Adipocyte (in vitro differentiated cells): ENCODE measurements at regions not wholly inside any gene's neighbourhood (a gene's known extent, or its start where the extent isn't known, plus 50 kb on each side); places are given as distances from the start of the nearest gene placed in this dataset.

Experiments
- DNase-seq: peaks from one replicate; pipeline ENCODE4 v3.0.0-alpha.2; 2015; ENCODE audit warnings: low read depth
- H3K27me3 ChIP-seq: replicated peaks from 2 replicates; pipeline ENCODE4 v1.7.0; 2013; ENCODE audit warnings: mild to moderate bottlenecking, low read length, moderate library complexity; ENCODE audit not compliant: control insufficient read depth, insufficient read depth
- H3K36me3 ChIP-seq: 2 replicates; pipeline ENCODE4 v1.7.0; 2013; ENCODE audit warnings: low read length, mild to moderate bottlenecking, moderate library complexity; ENCODE audit not compliant: control insufficient read depth, insufficient read depth, severe bottlenecking
- H3K4me1 ChIP-seq: 2 replicates; pipeline ENCODE4 v1.7.0; 2013; ENCODE audit warnings: mild to moderate bottlenecking, low read length, moderate library complexity; ENCODE audit not compliant: control insufficient read depth, insufficient read depth
- H3K4me3 ChIP-seq: 2 replicates; pipeline ENCODE4 v1.7.0; 2013; ENCODE audit warnings: mild to moderate bottlenecking, low read length, moderate library complexity
- H3K9ac ChIP-seq: 2 replicates; pipeline ENCODE4 v1.7.0; 2013; ENCODE audit warnings: mild to moderate bottlenecking, low read length, moderate library complexity
- H3K9me3 ChIP-seq: 2 replicates; pipeline ENCODE4 v1.7.0; 2013; ENCODE audit warnings: mild to moderate bottlenecking, low read length, moderate library complexity; ENCODE audit not compliant: control insufficient read depth

GRCh38 chr4:16450724-16451123 lies 224.5 kb upstream of the TAPT1 start:
- Histone ChIP-seq H3K4me3 (no peak overlapping the region), H3K27me3 (no peaks in the 10 kb centered on the region), H3K9ac (no peak overlapping the region), H3K4me1 (no peaks in the 10 kb centered on the region), H3K9me3 (no peaks in the 10 kb centered on the region), H3K36me3 (no peaks in the 10 kb centered on the region)
- DNase-seq = peak; percentile 10

DNA sequence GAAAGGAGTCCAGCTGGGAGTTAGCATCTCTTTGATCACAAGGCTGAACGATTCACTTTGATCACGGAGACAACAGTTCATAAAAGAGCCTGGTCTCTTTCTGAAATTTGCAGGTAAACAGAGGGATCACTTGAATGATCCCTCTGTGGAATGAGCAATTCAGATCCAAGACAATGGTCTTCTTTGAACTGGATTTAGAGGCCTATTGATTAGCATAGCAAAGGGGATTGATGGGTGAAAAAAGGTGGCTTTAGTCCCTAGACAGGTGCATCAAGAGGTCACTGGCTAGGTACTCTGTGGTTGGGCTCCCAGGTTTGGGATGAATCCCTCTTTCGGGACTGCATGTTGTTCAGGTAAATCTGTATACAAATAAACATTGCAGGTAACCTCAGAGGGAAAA lies 223.8 kb upstream of the TAPT1 start:
- no peaks in the 10 kb centered on the region for H3K9me3 ChIP-seq
- H3K36me3 ChIP-seq = no peaks in the 10 kb centered on the region
- H3K27me3 ChIP-seq = no peaks in the 10 kb centered on the region
- H3K9ac ChIP-seq = no peak overlapping the region
- no peak overlapping the region for H3K4me3 ChIP-seq
- no peak for DNase-seq
- no peaks in the 10 kb centered on the region for H3K4me1 ChIP-seq

- no peaks in the 10 kb centered on the region for H3K27me3 ChIP-seq
Observed at GRCh38 chr4:16449406-16449805, 223.1 kb upstream of the TAPT1 start.

GRCh38 chr4:16448241-16448840 lies 222.1 kb upstream of the TAPT1 start:
- H3K9ac ChIP-seq = no peak overlapping the region
- no peak for DNase-seq
- H3K9me3 ChIP-seq = no peaks in the 10 kb centered on the region
- no peaks in the 10 kb centered on the region for H3K4me1 ChIP-seq
- H3K4me3 ChIP-seq = no peak overlapping the region
- H3K36me3 ChIP-seq = no peaks in the 10 kb centered on the region
- no peaks in the 10 kb centered on the region for H3K27me3 ChIP-seq

More at GRCh38 chr4:16449406-16449805, 223.1 kb upstream of the TAPT1 start:
- H3K9ac ChIP-seq = no peak overlapping the region
- H3K36me3 ChIP-seq = no peaks in the 10 kb centered on the region
- H3K4me1 ChIP-seq = no peaks in the 10 kb centered on the region
- no peak overlapping the region for H3K4me3 ChIP-seq
- no peak for DNase-seq
- no peaks in the 10 kb centered on the region for H3K9me3 ChIP-seq

DNA sequence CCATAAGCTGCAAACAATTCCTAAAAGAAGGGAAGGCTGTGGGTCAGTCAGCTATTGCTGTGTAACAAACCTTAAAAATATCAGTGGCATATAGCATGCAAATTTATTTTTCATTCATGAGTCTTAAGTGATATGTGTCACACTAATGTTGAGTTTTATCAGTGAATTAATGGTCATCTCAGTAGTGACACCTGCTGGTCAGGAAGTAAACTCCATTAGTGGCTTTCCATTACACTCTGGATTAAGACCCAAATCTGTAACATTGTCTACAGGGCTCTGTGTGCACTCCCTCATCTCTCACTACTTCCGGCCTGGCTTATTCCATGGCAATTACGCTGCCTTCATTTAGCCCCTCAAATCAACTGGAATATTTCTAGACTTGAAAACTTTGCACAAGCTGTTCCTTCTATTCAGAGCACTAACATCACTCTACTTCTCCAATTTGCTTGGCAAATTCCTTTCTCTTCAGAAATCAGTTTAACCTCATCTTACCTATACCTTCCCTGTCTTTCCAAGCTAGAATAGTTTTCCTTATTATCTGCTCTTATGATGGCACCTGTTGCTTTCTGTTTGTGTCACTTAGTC lies 217.3 kb upstream of the TAPT1 start:
- Histone ChIP-seq H3K4me3 (no peak overlapping the region), H3K27me3 (peaks cover 9% of the 10 kb centered on the region), H3K9ac (no peak overlapping the region), H3K9me3 (no peaks in the 10 kb centered on the region), H3K36me3 (no peaks in the 10 kb centered on the region), H3K4me1 (peaks cover 10% of the 10 kb centered on the region)
- peak; percentile 55 for DNase-seq

DNA sequence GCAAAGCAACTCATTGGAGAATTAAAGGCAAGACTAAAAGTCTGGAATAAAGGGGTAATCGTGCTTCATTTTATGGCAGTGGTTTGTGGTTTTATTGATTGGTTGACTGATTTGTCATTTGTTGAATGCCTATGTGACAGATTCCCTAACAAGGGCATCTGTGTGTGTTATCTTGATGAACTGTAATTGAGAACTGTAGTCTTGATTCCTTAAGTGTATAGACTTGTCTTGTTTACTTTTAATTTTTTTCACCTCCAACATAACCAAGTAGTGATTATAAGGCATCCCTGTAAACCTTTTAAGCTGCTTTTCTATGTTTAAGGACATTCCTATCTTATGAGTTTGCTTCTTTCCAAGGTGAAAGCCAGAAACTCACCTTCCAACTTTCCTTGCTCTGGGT lies 216.0 kb upstream of the TAPT1 start:
- Histone ChIP-seq H3K9ac (no peak overlapping the region), H3K27me3 (peaks cover 9% of the 10 kb centered on the region), H3K36me3 (no peaks in the 10 kb centered on the region), H3K4me3 (no peak overlapping the region), H3K9me3 (peaks cover 6% of the 10 kb centered on the region), H3K4me1 (peaks cover 12% of the 10 kb centered on the region)
- DNase-seq = no peak

DNA sequence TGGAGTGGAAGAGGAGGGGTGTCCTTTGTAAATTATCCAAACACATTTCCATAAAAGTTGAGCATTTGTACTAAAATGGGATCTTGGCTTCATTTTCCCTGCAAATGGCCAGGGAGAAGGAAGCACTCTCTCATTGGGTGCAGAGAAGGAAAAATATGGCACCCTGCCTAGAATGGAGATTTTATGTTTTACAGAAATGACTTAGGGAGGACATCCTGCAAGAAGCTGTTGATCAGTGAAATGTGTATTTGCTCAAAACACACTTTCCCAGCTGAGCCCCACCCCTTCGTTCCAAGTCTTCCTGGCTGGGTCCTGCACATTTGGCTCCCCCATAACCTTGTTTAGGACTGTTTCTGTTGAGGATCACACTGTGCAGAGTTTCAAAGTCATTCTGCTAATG lies 213.5 kb upstream of the TAPT1 start:
- Histone ChIP-seq H3K9me3 (peaks cover 16% of the 10 kb centered on the region), H3K27me3 (peaks cover 9% of the 10 kb centered on the region), H3K4me3 (no peak overlapping the region), H3K4me1 (peaks cover 12% of the 10 kb centered on the region), H3K9ac (no peak overlapping the region), H3K36me3 (no peaks in the 10 kb centered on the region)
- DNase-seq = no peak

DNA sequence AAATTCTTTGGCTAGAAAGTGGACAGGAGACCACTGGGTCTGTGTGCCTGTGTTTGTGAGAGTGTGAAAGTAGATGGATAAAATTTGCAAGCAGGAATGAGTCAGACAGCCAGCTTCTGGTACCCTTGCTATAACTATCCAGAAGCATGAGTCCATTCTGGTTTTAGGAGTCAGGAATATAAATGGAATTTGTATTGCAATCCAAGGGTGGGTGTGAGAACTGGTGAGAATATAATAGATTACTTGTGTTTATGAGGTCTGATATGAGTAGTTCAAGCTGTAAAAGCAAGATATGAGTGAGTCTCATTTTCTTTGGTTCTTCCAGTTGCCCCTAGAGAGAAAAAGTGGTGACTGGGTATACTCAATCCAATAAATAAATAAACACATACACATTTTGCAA lies 212.7 kb upstream of the TAPT1 start:
- Histone ChIP-seq H3K27me3 (peaks cover 12% of the 10 kb centered on the region), H3K4me3 (no peak overlapping the region), H3K9ac (no peak overlapping the region), H3K36me3 (no peaks in the 10 kb centered on the region), H3K9me3 (peaks cover 16% of the 10 kb centered on the region), H3K4me1 (peaks cover 12% of the 10 kb centered on the region)
- peak; percentile 14 for DNase-seq

GRCh38 chr4:16437836-16438235 lies 211.6 kb upstream of the TAPT1 start:
- Histone ChIP-seq H3K9ac (no peak overlapping the region), H3K9me3 (peaks cover 16% of the 10 kb centered on the region), H3K36me3 (no peaks in the 10 kb centered on the region), H3K4me1 (peaks cover 12% of the 10 kb centered on the region), H3K27me3 (peaks cover 12% of the 10 kb centered on the region), H3K4me3 (no peak overlapping the region)
- peak; percentile 31 for DNase-seq

DNA sequence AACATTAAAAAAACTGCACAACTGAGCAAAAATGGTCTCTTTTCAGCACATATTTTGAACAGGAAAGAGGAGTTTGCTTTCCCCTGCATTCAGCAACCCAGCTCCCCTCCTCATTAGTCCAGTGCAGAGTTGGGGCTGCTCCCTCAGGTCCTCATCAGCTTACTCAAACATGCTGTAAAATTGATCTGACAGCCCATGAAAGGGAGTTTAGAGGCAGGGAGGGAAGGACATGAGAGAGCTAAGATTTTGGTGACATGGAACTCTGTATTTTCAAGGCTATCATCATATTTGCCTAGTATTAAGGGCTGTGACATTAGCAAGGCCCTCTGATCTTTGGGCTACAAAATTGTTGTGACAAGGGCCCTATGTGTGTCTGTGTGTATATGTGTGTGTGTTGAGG lies 205.6 kb upstream of the TAPT1 start:
- H3K4me1 ChIP-seq = no peaks in the 10 kb centered on the region
- no peak overlapping the region for H3K4me3 ChIP-seq
- H3K36me3 ChIP-seq = no peaks in the 10 kb centered on the region
- H3K9ac ChIP-seq = no peak overlapping the region
- peaks cover 3% of the 10 kb centered on the region for H3K27me3 ChIP-seq
- DNase-seq = no peak
- H3K9me3 ChIP-seq = peaks cover 6% of the 10 kb centered on the region

GRCh38 chr4:16418814-16419213 lies 192.5 kb upstream of the TAPT1 start:
- H3K4me1 ChIP-seq = no peaks in the 10 kb centered on the region

DNA sequence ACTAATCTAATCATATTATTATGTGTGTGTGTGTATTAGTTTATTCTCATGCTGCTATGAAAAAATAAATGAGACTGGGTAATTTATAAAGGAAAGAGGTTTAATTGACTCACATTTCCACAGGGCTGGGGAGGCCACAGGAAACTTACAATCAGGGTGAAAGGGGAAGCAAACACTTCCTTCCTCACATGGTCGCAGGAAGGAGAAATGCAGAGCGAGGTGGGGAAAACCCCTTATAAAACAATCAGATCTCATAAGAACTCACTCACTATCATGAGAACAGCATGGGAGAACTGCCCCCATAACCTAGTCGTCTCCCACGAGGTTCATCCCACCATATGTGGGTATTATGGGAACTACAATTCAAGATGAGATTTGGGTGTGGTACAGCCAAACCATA lies 190.9 kb upstream of the TAPT1 start:
- no peaks in the 10 kb centered on the region for H3K36me3 ChIP-seq
- H3K9me3 ChIP-seq = no peaks in the 10 kb centered on the region
- H3K4me3 ChIP-seq = no peak overlapping the region
- no peak overlapping the region for H3K9ac ChIP-seq
- DNase-seq = no peak
- no peaks in the 10 kb centered on the region for H3K4me1 ChIP-seq
- H3K27me3 ChIP-seq = no peaks in the 10 kb centered on the region

More at GRCh38 chr4:16418814-16419213, 192.5 kb upstream of the TAPT1 start:
- no peaks in the 10 kb centered on the region for H3K27me3 ChIP-seq
- no peak overlapping the region for H3K9ac ChIP-seq
- DNase-seq = peak; percentile 7
- H3K36me3 ChIP-seq = no peaks in the 10 kb centered on the region
- H3K4me3 ChIP-seq = no peak overlapping the region
- no peaks in the 10 kb centered on the region for H3K9me3 ChIP-seq
